ENCODE measurements at regions not wholly inside any gene's neighbourhood (a gene's known extent, or its start where the extent isn't known, plus 50 kb on each side); places are given as distances from the start of the nearest gene placed in this dataset.

DNA sequence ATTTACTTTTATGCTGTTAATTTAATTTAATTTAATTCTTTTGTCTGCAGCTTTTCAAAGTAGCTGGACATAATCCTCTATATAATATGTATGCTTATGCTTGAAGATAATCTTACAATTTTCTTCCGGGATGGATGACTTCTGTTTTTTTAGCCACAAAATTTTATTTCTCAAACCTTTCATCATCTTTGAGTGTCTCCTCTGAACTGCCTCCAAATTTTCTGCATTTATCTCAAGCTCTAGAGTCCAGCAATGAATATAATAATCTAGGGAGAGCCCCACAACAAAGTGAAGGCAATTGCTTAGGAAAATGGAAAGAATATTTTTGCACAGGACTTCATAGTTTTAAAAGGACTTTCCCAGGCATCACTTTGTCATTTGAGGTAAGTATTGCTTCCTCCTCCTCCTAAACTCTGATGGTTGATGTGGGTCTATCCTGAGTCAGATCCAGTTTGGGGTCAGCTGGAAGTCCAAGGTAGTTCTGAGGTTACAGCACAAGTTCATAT lies 53.7 kb upstream of the FAM3C start:
- DNase-seq (ENCODE audit: low read depth), result no peak
- TF ChIP-seq POLR2A (IDR thresholded peaks at IDR 0.05; ENCODE audit: extremely low read depth, insufficient read length) (no peak), MYC (IDR thresholded peaks at IDR 0.05; ENCODE audit: low read depth, low read length) (no peak), MAX (IDR thresholded peaks at IDR 0.05; ENCODE audit: low read depth, low read length) (no peak)
- TF ChIP-seq, protein P1, sequence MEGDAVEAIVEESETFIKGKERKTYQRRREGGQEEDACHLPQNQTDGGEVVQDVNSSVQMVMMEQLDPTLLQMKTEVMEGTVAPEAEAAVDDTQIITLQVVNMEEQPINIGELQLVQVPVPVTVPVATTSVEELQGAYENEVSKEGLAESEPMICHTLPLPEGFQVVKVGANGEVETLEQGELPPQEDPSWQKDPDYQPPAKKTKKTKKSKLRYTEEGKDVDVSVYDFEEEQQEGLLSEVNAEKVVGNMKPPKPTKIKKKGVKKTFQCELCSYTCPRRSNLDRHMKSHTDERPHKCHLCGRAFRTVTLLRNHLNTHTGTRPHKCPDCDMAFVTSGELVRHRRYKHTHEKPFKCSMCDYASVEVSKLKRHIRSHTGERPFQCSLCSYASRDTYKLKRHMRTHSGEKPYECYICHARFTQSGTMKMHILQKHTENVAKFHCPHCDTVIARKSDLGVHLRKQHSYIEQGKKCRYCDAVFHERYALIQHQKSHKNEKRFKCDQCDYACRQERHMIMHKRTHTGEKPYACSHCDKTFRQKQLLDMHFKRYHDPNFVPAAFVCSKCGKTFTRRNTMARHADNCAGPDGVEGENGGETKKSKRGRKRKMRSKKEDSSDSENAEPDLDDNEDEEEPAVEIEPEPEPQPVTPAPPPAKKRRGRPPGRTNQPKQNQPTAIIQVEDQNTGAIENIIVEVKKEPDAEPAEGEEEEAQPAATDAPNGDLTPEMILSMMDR (IDR thresholded peaks at IDR 0.05; ENCODE audit: low read depth, low read length), result no peak

DNA sequence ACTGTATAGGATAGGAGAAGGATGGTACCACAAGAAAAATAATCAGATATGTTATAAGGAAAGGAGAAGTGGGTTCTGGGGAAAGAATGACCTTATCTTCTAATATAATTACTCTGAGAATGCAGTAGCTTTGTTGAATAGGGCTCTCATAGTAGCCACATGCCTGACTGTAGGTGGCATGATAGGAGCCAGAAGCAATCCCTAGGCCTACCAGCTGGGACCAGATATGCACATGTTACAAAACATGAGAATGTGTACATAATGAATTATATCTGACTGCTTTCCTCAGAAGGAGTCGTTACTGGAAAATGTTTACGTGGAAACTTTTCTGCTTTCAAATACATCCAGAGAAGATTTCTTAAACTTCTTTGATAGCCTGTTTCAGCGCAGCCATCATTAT lies 53.2 kb upstream of the FAM3C start:
- TF ChIP-seq MAX (IDR thresholded peaks at IDR 0.05; ENCODE audit: low read depth, low read length) (no peak), MYC (IDR thresholded peaks at IDR 0.05; ENCODE audit: low read depth, low read length) (no peak), POLR2A (IDR thresholded peaks at IDR 0.05; ENCODE audit: extremely low read depth, insufficient read length) (no peak)
- TF ChIP-seq, protein P1 (IDR thresholded peaks at IDR 0.05; ENCODE audit: low read depth, low read length), result no peak
- H3K4me3 ChIP-seq (ENCODE audit: low read depth, low read length), result no peak overlapping the region
- no peak for DNase-seq (ENCODE audit: low read depth)

More for the DNA sequence above, 53.7 kb upstream of the FAM3C start:
- no peak overlapping the region for H3K4me3 ChIP-seq (ENCODE audit: low read depth, low read length)

- DNase-seq (ENCODE audit: low read depth), result no peak
- no peak for TF ChIP-seq MYC (IDR thresholded peaks at IDR 0.05; ENCODE audit: low read depth, low read length)
- no peak for TF ChIP-seq POLR2A (IDR thresholded peaks at IDR 0.05; ENCODE audit: extremely low read depth, insufficient read length)
- no peak for TF ChIP-seq MAX (IDR thresholded peaks at IDR 0.05; ENCODE audit: low read depth, low read length)
- TF ChIP-seq, protein P1 (IDR thresholded peaks at IDR 0.05; ENCODE audit: low read depth, low read length), result no peak
- H3K4me3 ChIP-seq (ENCODE audit: low read depth, low read length), result no peak overlapping the region
These were observed 52.3 kb upstream of the FAM3C start for GRCh38 chr7:121448429-121448828.

DNA sequence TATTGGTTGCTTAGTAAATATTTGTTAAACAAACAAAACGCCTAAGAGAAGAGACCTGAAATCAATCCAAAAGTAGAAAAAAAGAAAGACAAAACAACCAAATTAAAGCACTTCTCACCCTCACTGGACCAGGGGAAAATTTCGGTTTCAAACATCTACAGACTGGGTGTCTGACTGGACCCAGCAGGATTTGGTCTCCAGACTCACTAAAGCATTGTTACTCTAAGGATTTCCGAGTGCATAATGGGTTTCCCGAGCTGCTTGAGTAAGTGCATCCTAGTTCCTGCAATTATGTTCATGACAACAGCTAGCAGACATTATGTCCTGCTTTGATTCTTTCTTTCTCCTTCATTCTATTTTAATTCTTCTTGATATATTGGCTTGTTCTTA lies 51.8 kb upstream of the FAM3C start:
- no peak overlapping the region for H3K4me3 ChIP-seq (ENCODE audit: low read depth, low read length)
- TF ChIP-seq, protein P1 (IDR thresholded peaks at IDR 0.05; ENCODE audit: low read depth, low read length), result no peak
- TF ChIP-seq MAX (IDR thresholded peaks at IDR 0.05; ENCODE audit: low read depth, low read length) (no peak), POLR2A (IDR thresholded peaks at IDR 0.05; ENCODE audit: extremely low read depth, insufficient read length) (no peak), MYC (IDR thresholded peaks at IDR 0.05; ENCODE audit: low read depth, low read length) (no peak)
- DNase-seq (ENCODE audit: low read depth), result no peak

DNA sequence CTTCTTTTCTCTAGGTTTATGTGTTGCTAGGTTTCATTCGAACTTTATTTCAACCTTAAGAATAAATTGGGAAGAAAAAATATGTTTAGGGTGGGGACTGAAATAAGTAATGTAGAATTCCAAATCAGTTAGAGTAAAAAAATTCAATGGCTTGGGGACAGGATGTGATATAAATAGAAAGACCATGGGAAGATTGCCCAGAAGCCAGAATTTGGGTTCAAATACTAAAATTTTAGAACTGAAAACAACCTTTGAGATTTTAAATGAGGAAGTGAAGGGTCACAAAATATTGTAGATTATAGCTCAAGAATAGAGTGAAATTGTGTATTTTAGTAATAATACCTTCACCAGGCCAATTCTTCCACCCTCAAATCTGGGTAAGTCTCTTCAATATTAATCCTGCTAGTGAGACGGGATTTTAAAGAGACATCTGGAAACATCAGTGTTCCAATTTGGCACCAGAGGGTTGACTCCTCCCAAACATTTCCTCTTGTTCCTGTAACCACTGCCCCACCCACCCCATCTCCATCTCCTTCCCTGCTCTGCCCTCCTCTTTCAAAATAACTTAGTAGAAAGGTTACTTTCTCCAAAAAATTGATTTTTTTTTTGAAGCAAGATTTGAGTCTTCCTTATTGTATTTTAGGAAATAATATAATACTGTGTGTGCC lies 51.3 kb upstream of the FAM3C start:
- DNase-seq (ENCODE audit: low read depth), result no peak
- TF ChIP-seq POLR2A (IDR thresholded peaks at IDR 0.05; ENCODE audit: extremely low read depth, insufficient read length) (no peak), MAX (IDR thresholded peaks at IDR 0.05; ENCODE audit: low read depth, low read length) (no peak), MYC (IDR thresholded peaks at IDR 0.05; ENCODE audit: low read depth, low read length) (no peak)
- TF ChIP-seq, protein P1 (IDR thresholded peaks at IDR 0.05; ENCODE audit: low read depth, low read length), result no peak
- H3K4me3 ChIP-seq (ENCODE audit: low read depth, low read length), result no peak overlapping the region
